NB4 (cell line): ENCODE measurements at regions not wholly inside any gene's neighbourhood (a gene's known extent, or its start where the extent isn't known, plus 50 kb on each side); places are given as distances from the start of the nearest gene placed in this dataset.

Experiments used
- DNase-seq: peaks from one replicate; pipeline ENCODE4 v3.0.0; 2010; ENCODE audit warnings: low read depth
- H3K4me3 ChIP-seq: one replicate; pipeline ENCODE4 v1.5.1; 2011; ENCODE audit warnings: mild to moderate bottlenecking, low read depth, low read length, moderate library complexity
- MYC ChIP-seq: IDR thresholded peaks from 2 replicates; pipeline ENCODE4 v1.6.1; 2011; ENCODE audit warnings: low read depth, low read length
- POLR2A ChIP-seq: IDR thresholded peaks from 2 replicates; pipeline ENCODE4 v1.6.1; 2011; ENCODE audit warnings: mild to moderate bottlenecking; ENCODE audit not compliant: insufficient read length; ENCODE audit errors: extremely low read depth
- TF ChIP-seq, protein P1 (sequence below): IDR thresholded peaks from one replicate; pipeline ENCODE4 v1.5.1; 2012; ENCODE audit warnings: low read depth, low read length
- TF ChIP-seq, protein P2 (sequence below): IDR thresholded peaks from 2 replicates; pipeline ENCODE4 v1.6.1; 2011; ENCODE audit warnings: low read depth, low read length

DNA sequence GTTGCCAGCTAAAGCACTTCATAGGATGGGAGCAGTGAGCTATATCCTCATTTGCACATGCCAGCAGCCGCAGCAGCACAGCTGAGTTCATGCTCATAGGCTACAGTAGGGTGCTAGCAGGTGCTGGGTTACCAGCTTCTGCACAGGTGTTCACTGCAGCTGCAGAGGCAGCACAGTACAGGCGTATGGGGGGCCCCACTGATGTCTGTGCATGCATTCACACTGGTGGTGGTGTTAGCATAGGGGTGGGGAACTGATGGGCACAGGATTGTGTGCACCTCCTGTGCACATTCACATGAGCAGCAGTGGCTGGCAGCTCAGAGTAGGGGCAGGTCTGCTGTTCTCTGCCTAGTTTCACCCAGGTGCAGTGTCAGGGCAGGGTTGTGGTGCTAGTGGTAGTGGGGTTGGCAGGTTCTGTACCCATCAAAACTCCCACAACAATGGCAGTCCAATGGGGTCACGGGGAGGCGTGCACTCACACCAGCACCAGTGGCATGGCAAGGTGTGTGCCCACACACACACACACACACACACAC is 58.9 kb upstream of the IRAK1BP1 start:
- DNase-seq: no peak
- TF ChIP-seq MYC (no peak), POLR2A (no peak)
- TF ChIP-seq, protein P1, sequence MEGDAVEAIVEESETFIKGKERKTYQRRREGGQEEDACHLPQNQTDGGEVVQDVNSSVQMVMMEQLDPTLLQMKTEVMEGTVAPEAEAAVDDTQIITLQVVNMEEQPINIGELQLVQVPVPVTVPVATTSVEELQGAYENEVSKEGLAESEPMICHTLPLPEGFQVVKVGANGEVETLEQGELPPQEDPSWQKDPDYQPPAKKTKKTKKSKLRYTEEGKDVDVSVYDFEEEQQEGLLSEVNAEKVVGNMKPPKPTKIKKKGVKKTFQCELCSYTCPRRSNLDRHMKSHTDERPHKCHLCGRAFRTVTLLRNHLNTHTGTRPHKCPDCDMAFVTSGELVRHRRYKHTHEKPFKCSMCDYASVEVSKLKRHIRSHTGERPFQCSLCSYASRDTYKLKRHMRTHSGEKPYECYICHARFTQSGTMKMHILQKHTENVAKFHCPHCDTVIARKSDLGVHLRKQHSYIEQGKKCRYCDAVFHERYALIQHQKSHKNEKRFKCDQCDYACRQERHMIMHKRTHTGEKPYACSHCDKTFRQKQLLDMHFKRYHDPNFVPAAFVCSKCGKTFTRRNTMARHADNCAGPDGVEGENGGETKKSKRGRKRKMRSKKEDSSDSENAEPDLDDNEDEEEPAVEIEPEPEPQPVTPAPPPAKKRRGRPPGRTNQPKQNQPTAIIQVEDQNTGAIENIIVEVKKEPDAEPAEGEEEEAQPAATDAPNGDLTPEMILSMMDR: no peak
- TF ChIP-seq, protein P2, sequence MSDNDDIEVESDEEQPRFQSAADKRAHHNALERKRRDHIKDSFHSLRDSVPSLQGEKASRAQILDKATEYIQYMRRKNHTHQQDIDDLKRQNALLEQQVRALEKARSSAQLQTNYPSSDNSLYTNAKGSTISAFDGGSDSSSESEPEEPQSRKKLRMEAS: no peak

DNA sequence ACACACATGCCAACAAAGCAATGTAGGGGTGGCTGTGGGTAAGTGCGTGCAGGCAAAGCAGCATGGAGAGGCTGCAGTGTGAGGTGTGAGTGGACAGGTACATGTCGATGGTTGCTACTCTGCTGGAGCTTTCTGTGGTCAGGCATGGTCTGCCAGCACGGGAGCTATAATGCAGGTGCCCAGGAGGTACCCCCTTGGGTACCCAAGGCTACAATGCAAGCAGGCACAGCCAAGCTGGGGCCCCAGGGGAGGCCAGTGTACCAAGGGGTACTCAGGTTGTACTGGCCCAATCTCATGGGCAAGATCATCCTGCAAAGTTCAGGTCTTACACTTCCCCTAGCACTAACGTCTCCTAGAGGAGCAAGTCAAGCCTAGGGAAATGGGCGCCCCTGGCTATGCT is 58.4 kb upstream of the IRAK1BP1 start:
- H3K4me3 ChIP-seq: no peak overlapping the region
- TF ChIP-seq, protein P2: no peak
- TF ChIP-seq POLR2A (no peak), MYC (no peak)
- TF ChIP-seq, protein P1: no peak

More for the DNA sequence above, 58.9 kb upstream of the IRAK1BP1 start:
- H3K4me3 ChIP-seq: no peak overlapping the region

DNA sequence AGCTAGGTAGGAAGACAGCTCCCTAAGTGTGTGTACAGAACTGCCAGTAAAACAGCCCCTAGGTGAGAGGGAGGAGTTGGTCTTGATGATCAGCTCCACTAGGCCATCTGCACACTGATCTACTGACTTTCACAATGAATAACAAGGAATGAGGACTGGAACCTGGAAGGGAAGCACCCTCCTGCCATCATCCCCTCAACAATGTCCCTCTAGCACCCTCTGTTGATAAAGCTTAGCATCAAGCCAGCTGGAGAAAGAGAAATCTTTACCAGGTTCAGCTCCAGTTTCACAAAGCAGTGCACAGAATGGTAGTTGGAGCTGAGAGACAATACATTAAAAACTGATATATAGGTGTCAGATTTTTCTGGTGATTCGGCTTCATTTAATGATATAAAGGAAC is 57.2 kb upstream of the IRAK1BP1 start:
- peak; percentile 38 for DNase-seq
- H3K4me3 ChIP-seq: no peak overlapping the region
- TF ChIP-seq, protein P2: no peak
- TF ChIP-seq, protein P1: peak; percentile 43

More for the DNA sequence above, 58.4 kb upstream of the IRAK1BP1 start:
- DNase-seq: no peak

DNA sequence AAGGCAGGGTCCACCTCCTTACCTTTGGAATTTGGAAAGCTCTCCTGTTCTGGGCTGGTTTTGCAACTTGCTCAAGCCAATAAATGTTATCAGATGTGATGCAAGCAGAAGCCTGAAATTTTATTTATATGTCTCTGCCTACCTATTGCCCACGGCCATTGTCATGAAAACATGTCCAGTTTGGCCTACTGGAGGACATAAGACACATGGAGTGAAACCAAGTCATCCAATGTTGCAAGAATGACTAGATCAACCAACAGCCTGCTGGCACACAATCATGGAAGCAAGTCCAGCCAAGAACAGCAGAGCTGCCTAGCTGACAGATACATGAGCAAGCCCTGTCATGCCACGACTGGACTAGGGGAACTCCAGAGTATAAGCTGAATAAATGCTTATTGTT is 56.7 kb upstream of the IRAK1BP1 start:
- H3K4me3 ChIP-seq: no peak overlapping the region
- no peak for TF ChIP-seq MYC
- TF ChIP-seq, protein P2: no peak
- TF ChIP-seq POLR2A: no peak
- TF ChIP-seq, protein P1: no peak
- no peak for DNase-seq
